Right atrium auricular region (tissue), 2 donors: ENCODE measurements at regions not wholly inside any gene's neighbourhood (a gene's known extent, or its start where the extent isn't known, plus 50 kb on each side); places are given as distances from the start of the nearest gene placed in this dataset.

ENCODE experiments used
- DNase-seq: peaks from one replicate; pipeline ENCODE4 v3.0.0-alpha.2; 2019; ENCODE audit warnings: low spot score
- H3K27ac ChIP-seq, 2 donors: fragments of 200-600 bp; sonication (generic); 1 replicate in 1 of 2; 2 replicates in 1 of 2; pipeline ENCODE4 v1.5.1; 2016 to 2019
- H3K27me3 ChIP-seq, 2 donors: fragments of 200-600 bp; sonication (generic); one replicate each; pipeline versions ENCODE4 v1.5.1 to v1.6.0; 2017 to 2019
- H3K36me3 ChIP-seq: fragments of 200-600 bp; sonication (generic); one replicate; pipeline ENCODE4 v1.5.1; 2016
- H3K4me1 ChIP-seq, 2 donors: fragments of 200-600 bp; sonication (generic); one replicate each; pipeline versions ENCODE4 v1.5.1 to v1.6.0; 2017 to 2019
- H3K4me3 ChIP-seq, 2 donors: fragments of 200-600 bp; sonication (generic); 1 replicate in 1 of 2; 2 replicates in 1 of 2; pipeline ENCODE4 v1.5.1; 2017 to 2019; ENCODE audit warnings: mild to moderate bottlenecking in 1 of 2, moderate library complexity in 1 of 2
- H3K9me3 ChIP-seq, 2 donors: fragments of 200-600 bp; sonication (generic); one replicate each; pipeline ENCODE4 v1.5.1; 2019
- TF ChIP-seq, protein P1 (sequence below), 2 donors: fragments of 200-600 bp; sonication (generic); IDR thresholded peaks; one replicate each; pipeline ENCODE4 v1.5.1; 2019; ENCODE audit warnings: antibody characterized with exemption in 2 of 2

DNA sequence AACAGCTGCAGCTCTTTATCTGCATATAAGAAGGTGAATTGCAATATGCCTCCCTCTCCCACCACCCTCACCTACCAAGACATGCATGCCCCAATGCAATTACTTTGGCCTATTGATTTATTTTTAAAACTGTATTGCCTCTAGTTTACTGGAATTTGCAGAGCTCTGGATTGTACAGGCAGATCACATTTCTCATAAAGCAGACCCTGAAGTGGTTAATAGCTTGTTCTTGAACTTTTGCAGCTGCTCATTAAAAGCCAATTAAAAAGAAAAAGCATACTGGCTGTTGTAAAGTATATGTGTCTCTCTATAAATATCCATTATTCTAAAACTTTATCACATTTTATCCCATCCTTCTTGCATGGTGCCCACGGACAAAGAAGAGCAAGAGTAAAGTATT lies 221.5 kb upstream of the TOPAZ1 start:
- no peak overlapping the region for H3K27ac ChIP-seq
- H3K27me3 ChIP-seq = peaks cover 11 to 12% of the 10 kb centered on the region in 2 donors
- no peaks in the 10 kb centered on the region for H3K9me3 ChIP-seq
- DNase-seq = no peak
- H3K4me1 ChIP-seq = peaks cover 0 to 10% of the 10 kb centered on the region in 2 donors
- no peaks in the 10 kb centered on the region for H3K36me3 ChIP-seq
- H3K4me3 ChIP-seq = no peak overlapping the region
- TF ChIP-seq, protein P1, sequence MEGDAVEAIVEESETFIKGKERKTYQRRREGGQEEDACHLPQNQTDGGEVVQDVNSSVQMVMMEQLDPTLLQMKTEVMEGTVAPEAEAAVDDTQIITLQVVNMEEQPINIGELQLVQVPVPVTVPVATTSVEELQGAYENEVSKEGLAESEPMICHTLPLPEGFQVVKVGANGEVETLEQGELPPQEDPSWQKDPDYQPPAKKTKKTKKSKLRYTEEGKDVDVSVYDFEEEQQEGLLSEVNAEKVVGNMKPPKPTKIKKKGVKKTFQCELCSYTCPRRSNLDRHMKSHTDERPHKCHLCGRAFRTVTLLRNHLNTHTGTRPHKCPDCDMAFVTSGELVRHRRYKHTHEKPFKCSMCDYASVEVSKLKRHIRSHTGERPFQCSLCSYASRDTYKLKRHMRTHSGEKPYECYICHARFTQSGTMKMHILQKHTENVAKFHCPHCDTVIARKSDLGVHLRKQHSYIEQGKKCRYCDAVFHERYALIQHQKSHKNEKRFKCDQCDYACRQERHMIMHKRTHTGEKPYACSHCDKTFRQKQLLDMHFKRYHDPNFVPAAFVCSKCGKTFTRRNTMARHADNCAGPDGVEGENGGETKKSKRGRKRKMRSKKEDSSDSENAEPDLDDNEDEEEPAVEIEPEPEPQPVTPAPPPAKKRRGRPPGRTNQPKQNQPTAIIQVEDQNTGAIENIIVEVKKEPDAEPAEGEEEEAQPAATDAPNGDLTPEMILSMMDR (IDR thresholded peaks at IDR 0.05) = no peak

DNA sequence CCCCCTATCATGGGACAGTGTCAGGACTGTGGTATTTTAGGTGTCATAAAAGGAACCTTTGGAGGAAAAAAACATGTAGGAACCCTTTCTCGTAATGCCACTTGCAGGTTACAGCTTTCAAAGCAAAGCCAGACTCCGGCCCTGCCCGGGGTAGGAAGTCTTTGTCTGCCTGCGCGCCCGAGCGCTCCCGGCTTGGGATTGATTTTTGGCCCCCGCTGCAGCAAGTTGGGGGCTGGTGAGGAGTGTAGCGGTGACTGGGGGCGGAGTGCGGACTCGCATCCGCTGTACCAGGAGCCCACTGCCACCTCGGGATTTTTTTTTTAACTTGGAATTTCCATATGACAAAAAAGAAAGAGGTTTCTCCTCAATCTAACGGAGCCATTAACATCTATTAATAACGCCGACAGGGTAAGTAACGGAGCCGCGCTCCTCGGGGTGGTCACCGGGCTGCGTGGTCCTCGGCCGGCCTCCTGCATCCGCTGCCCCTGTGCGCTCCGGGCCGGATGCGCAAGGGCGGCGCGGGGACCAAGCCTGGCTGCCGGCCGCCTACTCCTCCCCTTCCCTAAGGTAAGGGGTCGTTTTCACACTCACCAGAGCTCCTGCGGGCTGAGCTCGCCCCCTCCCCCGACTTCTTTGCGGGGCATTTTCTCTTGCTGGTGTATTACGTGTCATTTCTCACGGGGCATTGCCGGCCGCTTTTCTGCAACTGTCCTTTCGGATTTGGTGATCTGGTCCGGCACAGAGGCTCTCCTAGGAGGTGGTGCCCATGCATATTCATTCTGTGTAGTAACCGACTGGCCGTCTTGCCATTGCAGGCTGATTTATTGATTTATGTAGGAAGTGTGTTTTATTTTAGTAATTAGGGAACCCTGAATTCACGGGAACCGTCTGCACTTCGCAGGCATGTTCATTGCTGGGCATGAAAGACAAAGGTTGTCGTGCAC lies 219.8 kb upstream of the TOPAZ1 start:
- Histone ChIP-seq H3K27ac (no peak overlapping the region), H3K36me3 (no peaks in the 10 kb centered on the region), H3K9me3 (no peaks in the 10 kb centered on the region), H3K4me3 (peak overlapping the region in 1 of 2 donors; percentile 18), H3K4me1 (peaks cover 0 to 10% of the 10 kb centered on the region in 2 donors), H3K27me3 (peaks cover 11 to 12% of the 10 kb centered on the region in 2 donors)
- TF ChIP-seq, protein P1 (IDR thresholded peaks at IDR 0.05) = no peak
- no peak for DNase-seq

DNA sequence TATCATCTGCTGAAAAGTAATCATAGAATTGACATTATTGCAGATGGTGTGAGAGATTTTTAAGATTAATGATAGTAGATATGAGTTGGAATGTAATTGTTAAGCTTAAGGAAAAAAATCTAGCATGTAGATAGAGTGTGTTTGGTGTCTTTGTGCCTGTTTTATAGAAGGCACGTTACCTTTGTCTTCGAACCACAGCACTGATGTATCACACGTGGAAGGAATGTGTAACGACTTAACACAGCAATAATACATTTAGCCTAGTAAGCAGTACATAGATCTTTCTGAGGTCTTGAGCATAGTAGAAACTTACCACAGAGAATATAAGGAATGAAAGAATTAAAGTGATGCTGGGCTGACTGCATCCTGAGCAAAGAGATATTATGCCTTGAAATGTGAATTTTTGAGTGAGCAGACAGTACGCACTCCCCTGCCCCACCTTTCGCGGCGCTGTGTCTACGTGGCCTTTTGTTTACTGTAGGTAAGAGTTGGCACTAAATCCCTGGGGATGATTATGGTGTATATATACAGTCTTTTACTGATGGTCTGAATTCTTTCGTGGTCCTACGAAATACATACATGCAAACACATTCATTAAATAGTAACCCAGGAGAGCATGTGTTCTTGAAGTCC lies 217.6 kb upstream of the TOPAZ1 start:
- Histone ChIP-seq H3K36me3 (no peaks in the 10 kb centered on the region), H3K4me1 (peaks cover 0 to 10% of the 10 kb centered on the region in 2 donors), H3K4me3 (no peak overlapping the region), H3K27me3 (peaks cover 11 to 12% of the 10 kb centered on the region in 2 donors), H3K9me3 (no peaks in the 10 kb centered on the region), H3K27ac (no peak overlapping the region)
- TF ChIP-seq, protein P1 (IDR thresholded peaks at IDR 0.05) = no peak
- no peak for DNase-seq

DNA sequence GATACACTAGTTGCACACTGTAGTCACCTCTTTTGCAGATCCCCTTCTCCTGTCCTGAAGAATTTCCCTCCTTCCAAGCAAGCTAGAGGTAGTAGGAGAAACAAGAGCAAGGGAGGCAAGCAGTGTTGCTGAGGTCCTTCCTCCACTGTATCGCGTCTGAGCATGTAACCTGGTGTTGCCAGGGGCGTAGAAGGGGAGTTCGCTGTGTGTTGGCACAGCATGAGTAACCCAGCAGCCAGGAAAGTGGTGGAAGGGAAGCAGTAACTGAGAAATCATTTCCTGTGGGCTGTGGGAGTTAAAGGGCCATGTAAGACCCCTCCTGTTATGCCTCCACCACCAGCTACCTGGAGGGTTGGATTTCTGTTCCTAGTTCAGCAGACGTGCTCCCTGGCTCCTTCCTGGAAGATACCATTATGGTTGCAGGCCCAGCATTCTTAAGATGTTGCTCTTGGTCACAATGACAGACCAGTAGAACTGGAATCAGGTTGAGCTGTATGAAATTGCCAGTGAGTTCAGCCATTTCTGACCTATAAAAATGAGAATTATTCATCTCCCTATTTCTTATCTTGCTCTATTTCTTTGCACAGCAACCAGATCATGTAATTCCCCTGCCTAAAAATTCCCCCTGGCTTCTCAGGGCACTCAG lies 215.3 kb upstream of the TOPAZ1 start:
- Histone ChIP-seq H3K27me3 (peaks cover 7 to 9% of the 10 kb centered on the region in 2 donors), H3K36me3 (no peaks in the 10 kb centered on the region), H3K27ac (no peak overlapping the region), H3K9me3 (no peaks in the 10 kb centered on the region), H3K4me1 (peaks cover 0 to 10% of the 10 kb centered on the region in 2 donors), H3K4me3 (no peak overlapping the region)
- DNase-seq = no peak
- TF ChIP-seq, protein P1 (IDR thresholded peaks at IDR 0.05) = no peak

DNA sequence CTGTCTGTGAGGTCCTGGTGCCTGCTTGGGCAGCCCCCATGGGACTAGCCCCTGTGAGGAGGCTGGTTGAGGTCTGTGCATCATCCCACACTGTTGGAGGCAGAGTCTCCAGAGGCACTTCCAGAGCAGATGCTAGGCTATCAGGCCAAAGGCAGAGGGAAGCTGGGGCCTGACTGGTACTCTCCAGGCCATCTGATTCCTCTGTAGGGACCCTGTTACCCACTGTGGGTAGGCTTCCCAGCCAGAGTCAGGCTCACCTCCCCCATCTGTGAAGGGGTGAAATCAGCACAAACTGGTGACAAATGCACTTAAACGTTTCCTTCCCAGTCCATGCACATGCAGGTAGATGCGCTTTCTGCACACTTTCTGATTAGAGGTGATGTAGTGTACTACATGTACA lies 212.6 kb upstream of the TOPAZ1 start:
- Histone ChIP-seq H3K36me3 (no peaks in the 10 kb centered on the region), H3K9me3 (no peaks in the 10 kb centered on the region), H3K4me3 (no peak overlapping the region), H3K27me3 (no peaks in the 10 kb centered on the region), H3K27ac (no peak overlapping the region), H3K4me1 (no peaks in the 10 kb centered on the region)
- DNase-seq = no peak
- TF ChIP-seq, protein P1 (IDR thresholded peaks at IDR 0.05) = no peak
